ENCODE measurements at regions not wholly inside any gene's neighbourhood (a gene's known extent, or its start where the extent isn't known, plus 50 kb on each side); places are given as distances from the start of the nearest gene placed in this dataset.
"Not testable (repeated sequence)": the region's sequence is repeated elsewhere in the genome, so short reads cannot be mapped to it uniquely, and the experiment has no call there.

DNA sequence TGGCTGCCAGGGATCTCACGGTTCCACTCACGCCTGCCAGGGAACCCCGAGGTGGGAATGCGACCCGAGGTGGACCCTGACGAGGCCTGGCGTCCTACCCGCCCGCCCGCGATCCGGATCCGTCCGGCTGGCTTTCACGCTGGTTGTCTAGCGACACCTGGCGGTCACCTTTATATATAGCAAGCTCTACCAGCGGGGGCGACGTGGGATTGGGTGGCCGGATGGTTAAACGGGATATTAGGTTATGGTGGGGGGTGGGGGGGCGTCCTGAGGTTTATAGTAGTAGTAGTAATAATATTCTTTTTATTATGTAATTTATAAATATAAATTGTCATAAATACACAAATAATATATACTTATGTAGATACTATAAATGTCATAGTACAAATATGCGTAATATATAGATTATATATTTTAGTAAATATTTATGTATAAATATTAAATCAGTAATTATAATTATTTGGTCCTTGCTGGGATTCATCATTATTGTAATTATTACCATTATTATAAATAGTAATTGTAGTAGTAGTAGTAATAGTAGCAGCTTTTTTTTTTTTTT is 136.9 kb downstream of the KCNJ12 start:
- DNase-seq (ENCODE audit: low read depth in 3 of 3, low spot score in 2 of 3) = peak; percentile 47 to 67 (median 66)

DNA sequence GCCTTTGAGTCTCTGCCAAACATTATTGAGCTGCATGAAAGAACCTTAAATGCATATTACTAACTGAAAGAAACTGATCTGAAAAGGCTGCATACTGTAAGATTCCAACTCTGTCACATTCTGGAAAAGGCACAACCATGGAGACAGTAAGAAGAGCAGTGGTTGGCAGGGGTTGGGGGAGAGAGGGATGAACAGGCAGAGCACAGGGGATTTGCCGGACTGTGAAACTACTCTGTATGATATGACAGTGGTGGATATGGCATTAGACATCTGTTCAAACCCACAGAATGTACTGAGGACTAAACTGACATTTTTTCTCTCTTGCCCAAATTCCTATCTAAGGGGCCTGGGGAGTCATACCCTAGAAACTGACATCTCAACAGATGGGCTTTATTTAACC is 138.4 kb downstream of the KCNJ12 start:
- not testable (repeated sequence) for DNase-seq (ENCODE audit: low read depth in 3 of 3, low spot score in 2 of 3)

GRCh38 chr17:21517538-21518293 is 141.6 kb downstream of the KCNJ12 start:
- DNase-seq (ENCODE audit: low read depth in 3 of 3, low spot score in 2 of 3) = no peak

- DNase-seq (ENCODE audit: low read depth in 3 of 3, low spot score in 2 of 3) = no peak
Measured at GRCh38 chr17:21522755-21523336, 146.7 kb downstream of the KCNJ12 start.

GRCh38 chr17:21523497-21524210 is 147.5 kb downstream of the KCNJ12 start:
- no peak for DNase-seq (ENCODE audit: low read depth in 3 of 3, low spot score in 2 of 3)

DNA sequence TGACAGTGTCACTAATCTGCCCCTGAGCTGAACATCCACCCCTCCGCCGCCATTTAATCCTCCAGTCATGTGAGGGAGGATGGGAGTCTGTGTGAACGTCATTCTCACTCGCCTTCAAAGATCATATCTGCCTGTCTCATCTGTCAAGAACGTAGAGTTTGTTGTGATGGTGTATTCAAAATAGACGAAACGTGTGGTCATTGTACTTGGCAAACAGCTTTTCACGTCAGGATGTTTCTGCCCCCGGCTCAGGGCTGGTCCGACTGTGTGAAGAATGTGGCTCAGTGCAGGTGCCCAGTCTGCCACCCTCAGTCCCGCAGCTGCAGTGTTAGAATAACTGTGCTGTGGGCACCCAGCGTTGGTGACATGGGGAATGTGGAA is 148.0 kb downstream of the KCNJ12 start:
- DNase-seq (ENCODE audit: low read depth in 3 of 3, low spot score in 2 of 3) = no peak

DNA sequence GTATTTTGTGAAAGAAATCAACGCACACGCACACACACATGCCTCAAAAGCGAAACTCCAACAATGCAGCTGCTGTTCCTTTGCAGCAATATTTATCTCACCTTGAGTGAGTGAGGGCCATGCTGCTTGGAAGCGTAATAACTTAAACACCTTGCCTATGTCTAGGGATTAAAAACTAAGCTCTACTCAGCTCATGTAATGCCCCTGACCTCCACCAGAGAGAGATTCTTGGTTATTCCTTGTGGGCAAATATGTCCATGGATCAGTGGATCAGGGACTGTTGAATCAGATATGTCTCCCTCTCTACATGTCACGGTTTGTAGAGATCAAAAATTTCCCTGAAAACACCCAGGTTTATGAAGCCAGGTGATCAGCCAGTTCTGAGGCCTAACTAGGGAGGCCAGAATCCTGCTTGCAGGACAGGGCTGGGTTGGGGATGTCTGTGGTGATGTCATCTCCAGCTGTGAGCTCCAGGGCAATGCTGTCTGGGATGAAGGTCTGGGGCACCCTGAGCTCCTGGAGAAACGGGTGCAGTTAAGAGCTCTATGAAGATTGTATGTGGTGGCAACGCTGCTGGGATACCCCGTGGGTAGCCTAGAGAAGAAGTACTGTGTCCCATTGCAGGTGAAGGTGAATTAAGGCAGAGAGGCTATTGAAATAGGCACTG is 149.4 kb downstream of the KCNJ12 start:
- DNase-seq (ENCODE audit: low read depth in 3 of 3, low spot score in 2 of 3) = no peak

DNA sequence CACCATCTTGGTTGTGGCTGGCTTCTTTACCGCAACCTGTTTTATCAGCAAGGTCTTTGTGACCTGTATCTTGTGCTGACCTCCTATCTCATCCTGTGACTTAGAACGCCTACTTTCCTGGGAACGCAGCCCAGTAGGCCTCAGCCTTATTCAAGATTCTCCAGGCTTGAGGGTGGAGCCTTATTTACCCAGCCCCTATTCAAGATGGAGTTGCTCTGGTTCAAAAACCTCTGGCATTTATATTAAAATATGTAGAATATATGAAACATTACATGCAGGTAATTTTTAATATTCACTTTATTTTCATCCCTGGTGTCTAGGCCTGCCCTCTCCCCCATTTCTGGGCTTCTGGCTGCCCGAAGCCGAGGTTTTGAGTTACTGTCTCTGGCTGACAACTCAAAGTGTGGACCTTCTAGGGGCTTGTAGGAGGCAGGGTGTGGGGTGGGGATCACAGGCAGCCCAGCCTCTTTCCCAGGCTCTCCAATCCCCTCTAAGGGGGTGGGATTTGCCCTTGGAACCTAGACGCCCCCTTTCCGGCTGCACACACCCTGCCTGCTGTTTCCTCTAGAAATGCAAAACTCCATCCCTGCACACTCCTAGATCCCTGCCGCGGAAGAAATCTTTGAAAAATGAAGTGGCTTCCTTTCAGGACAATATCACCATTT is 152.0 kb downstream of the KCNJ12 start:
- no peak for DNase-seq (ENCODE audit: low read depth in 3 of 3, low spot score in 2 of 3)

DNA sequence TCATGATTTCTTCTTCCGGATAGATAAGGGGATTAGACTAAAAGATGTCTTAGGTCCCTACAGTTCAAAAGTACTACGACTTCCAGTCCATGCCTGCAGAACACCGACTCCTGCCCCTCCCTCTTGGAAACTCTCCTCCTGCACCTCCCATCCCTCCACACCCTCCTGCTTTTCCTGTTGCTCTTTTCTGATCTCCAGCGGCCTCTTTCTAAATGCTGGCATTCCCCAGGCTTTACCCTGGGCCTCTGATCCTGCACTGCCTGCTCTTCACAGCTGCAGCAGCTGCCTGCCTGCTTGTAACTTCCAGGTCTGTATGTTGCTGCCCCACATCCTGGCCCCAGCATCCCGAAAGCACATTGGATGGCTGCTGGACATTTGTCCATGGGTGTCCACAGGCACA is 154.2 kb downstream of the KCNJ12 start:
- no peak for DNase-seq (ENCODE audit: low read depth in 3 of 3, low spot score in 2 of 3)

DNA sequence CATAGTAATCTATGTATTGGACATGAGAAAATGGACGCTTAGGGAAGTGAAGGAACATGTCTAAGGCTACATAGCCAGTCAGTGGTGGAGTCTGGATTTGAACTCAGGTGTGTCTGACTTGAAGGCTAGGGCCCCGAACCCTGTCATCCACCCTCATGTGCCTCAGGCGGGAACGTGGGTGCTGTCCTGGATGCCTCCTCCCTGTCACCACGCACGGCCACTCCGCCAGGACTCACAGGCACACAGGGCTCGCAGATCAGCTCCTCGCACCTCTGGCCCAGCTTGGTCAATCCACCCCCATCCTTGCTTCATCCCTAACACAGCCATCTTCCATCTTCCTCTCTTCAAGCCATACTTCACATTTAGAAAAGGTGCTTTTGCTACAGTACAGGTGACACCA is 154.7 kb downstream of the KCNJ12 start:
- DNase-seq (ENCODE audit: low read depth in 3 of 3, low spot score in 2 of 3) = no peak

DNA sequence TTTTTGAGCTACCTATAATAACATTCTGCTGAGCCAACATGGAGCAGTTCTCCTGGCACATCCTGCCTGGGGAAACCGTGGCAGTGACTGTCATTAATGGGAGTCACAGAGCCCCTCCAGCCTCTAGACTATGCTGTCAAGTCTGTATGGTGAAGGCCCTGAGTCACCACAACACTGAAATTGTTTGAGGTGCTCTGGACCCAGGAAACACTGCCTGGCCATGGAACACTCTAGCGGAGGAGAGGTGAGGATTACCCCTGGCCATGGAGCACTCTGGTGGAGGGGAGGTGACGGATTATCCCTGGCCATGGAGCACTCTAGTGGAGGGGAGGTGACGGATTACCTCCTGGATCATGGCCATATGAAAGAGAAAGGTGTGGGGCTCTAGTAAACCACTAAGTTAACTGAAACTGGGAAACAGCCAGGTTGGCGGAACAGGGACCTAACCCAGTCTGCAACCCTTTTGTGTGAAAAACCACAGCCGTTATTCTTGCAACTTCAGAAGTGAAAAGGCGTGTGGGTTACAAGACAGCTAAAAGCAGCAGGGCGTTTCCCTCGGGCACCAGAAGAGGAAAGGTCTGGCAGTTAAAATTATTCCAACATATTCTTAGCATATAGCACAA is 156.7 kb downstream of the KCNJ12 start:
- DNase-seq (ENCODE audit: low read depth in 3 of 3, low spot score in 2 of 3) = no peak

DNA sequence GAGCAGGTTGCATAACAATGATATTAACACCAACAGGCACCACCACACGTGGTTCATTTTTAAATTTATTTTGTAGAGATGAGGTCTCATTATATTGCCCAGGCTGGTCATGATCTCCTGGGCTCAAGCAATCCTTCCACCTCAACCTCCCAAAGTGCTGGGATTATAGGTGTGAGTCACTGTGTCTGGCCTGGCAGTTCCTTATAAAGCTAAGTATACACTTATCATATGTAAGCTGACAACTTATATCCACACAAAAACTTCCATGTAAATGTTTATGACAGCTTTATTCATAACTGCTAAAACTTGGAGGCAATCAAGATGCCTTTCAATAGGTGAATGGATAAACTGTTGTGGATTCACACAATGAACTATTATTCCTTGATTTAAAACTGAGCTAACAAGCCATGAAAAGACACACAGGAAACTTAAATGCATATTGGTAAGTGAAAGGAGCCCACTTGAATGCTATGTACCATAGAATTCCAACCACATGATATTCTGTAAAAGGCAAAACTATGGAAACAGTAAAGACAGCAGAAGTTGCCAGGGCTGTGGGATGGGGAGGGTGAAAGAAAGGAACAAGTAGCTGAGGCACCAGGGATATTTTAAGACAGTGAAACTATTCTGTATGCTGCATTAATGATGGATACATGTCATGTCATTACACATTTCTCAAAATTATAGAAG is 156.5 kb upstream of the KCNJ18 start:
- no peak for DNase-seq (ENCODE audit: low read depth in 3 of 3, low spot score in 2 of 3)

DNA sequence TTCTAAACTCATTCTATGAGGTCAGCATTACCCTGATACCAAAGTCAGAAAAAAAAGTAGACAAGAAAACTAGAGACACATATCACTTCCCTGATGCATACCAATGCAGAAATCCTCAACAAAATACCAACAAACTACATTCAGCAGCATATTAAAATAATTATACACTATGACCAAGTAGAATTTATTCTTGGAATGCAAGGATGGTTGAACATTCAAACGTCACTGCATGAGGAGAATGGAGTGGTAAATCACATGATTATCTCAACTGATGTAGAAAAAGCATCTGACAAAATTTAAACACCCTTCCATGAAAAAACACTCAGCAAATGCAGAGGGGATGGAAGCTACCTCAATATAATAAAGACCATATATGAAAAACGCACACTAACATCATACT is 155.0 kb upstream of the KCNJ18 start:
- no peak for DNase-seq (ENCODE audit: low read depth in 3 of 3, low spot score in 2 of 3)

DNA sequence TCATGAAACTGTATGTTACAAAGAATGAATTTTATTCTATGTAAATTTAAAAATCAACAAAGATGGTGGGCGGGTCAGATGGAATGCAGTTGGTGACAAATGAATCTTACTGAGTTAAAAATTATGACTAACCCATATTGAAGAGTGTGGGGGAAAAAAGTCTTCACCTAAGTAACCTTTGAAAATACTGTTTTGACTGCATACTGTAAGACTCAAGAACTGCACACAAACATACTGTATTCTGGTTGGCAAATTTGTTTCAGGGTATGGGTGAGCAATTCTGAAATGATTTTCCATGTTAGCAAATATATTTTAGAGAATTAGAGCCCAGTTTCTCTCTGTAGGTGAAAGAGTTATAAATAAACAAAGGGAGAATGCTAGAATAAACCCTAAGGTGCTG is 153.7 kb upstream of the KCNJ18 start:
- no peak for DNase-seq (ENCODE audit: low read depth in 3 of 3, low spot score in 2 of 3)

- DNase-seq (ENCODE audit: low read depth in 3 of 3, low spot score in 2 of 3) = no peak
Measured at GRCh38 chr17:21539146-21539545, 153.2 kb upstream of the KCNJ18 start.

DNA sequence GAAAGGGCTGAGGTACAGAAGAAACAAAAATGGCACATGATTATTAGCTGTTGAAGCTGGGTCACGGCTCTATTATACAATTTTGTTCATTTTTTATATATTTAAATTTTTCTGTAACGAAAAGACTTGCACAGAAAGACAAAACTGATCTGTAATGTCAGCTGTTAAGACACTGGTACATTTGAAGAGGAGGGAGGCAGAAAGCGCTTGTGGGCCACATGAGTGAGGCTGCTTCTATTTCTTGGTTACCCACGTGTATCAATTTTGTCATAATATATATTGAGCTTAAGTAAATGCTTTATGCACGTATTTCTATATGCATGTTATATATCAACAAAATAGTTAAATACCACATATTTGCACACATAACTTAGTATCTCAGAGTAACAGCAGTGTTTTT is 151.8 kb upstream of the KCNJ18 start:
- DNase-seq (ENCODE audit: low read depth in 3 of 3, low spot score in 2 of 3) = no peak

DNA sequence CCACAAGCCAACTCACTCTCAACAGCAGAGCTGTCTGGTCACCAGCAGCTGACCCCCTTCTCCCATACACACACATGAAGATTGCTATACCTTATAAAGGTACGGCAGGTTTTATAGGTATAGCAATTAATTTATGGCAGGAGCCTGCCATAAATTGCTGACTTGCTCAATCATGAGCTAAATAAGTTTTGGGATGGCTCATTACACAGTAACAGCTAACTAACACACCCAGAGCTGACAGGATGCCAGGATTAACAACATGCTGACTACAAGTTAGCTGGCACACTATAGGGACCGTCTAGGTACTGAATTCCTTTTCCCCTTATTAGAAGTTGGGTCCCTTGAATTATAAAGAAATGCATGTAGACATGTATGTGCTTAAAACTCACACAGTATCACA is 150.3 kb upstream of the KCNJ18 start:
- no peak for DNase-seq (ENCODE audit: low read depth in 3 of 3, low spot score in 2 of 3)

DNA sequence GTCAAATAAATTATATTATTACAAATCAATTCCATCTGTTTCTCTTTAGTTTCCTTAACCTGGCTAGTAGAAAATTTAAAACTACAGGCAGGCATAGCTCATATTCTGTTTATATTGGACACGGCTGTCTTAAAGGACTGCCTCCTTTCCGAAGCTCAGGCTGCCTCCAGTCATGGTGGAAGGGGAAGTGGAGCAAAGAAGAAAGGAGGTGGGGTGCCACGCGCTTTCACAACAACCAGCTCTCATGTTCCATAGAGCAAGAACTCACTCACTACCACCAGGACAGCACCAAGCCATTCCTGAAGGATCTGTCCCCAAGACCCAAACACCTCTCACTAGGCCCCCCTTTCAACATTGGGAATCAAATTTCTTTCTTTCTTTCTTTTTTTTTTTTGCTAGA is 149.3 kb upstream of the KCNJ18 start:
- no peak for DNase-seq (ENCODE audit: low read depth in 3 of 3, low spot score in 2 of 3)

- DNase-seq (ENCODE audit: low read depth in 3 of 3, low spot score in 2 of 3) = no peak
Measured at GRCh38 chr17:21545064-21545463, 147.3 kb upstream of the KCNJ18 start.

DNA sequence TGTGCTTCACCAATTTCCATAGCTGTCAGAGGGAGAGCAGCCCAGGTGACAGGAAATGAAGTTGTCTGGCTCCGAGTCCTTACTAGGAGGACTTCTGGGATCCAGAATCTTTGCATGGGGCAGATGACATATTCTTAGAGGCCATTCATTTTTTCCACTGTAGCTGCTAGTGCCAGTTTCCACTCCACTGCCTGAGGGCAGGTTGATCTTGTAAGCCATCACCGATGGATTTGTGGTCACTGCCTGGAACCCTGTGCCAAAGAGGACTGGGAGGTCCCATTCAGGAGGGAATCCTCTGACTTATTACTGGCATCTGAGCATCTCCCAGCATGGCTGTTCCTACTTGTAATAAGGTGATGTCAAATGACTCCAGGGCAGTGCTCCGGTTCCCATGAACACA is 144.1 kb upstream of the KCNJ18 start:
- DNase-seq (ENCODE audit: low read depth in 3 of 3, low spot score in 2 of 3) = no peak

All from right renal cortex interstitium (tissue), 3 donors.